H1 (cell line): ENCODE measurements at regions not wholly inside any gene's neighbourhood (a gene's known extent, or its start where the extent isn't known, plus 50 kb on each side); places are given as distances from the start of the nearest gene placed in this dataset.

ENCODE experiments used
- CTCF ChIA-PET: fragments of 300-600 bp; sonication (Branson Sonifier 250); formaldehyde crosslinking; loops from one replicate; lab custom pipeline; 2021; ENCODE audit not compliant: partially characterized antibody; lab: Charles Lee
- POLR2A ChIA-PET: fragments of 300-600 bp; sonication (Branson Sonifier 250); formaldehyde crosslinking; loops from one replicate; lab custom pipeline; 2021; ENCODE audit warnings: inconsistent platforms; ENCODE audit not compliant: partially characterized antibody; lab: Charles Lee
- DNase-seq, 2 experiments: peaks; one replicate each; pipeline versions ENCODE4 v3.0.0 to v3.0.0-alpha.2; 2010 to 2022; ENCODE audit warnings: low spot score in 2 of 2, low read depth in 1 of 2, mixed read lengths in 1 of 2
- FAIRE-seq: peaks from 2 replicates; lab custom pipeline; 2011; peaks lifted over from hg19 to GRCh38; lab: Jason Lieb, UNC
- H2AFZ ChIP-seq: 2 replicates; pipeline ENCODE4 v1.8.1; 2012; ENCODE audit warnings: low read length, inconsistent platforms
- H2AK5ac ChIP-seq: 2 replicates; pipeline ENCODE4 v1.6.1; 2013; ENCODE audit warnings: low read depth, low read length
- H2BK120ac ChIP-seq: replicated peaks from 2 replicates; pipeline ENCODE3; 2013; ENCODE audit warnings: low read depth, low read length, inconsistent platforms
- H2BK12ac ChIP-seq: 2 replicates; pipeline ENCODE4 v1.6.1; 2013; ENCODE audit warnings: low read depth, low read length
- H2BK15ac ChIP-seq: 2 replicates; pipeline ENCODE4 v1.6.1; 2013; ENCODE audit warnings: low read length
- H2BK20ac ChIP-seq: 2 replicates; pipeline ENCODE4 v1.6.1; 2013; ENCODE audit warnings: low read length
- H2BK5ac ChIP-seq: 2 replicates; pipeline ENCODE4 v1.6.1; 2013; ENCODE audit warnings: low read depth, low read length
- H3K14ac ChIP-seq: 2 replicates; pipeline ENCODE4 v1.6.1; 2013; ENCODE audit warnings: inconsistent platforms; ENCODE audit not compliant: insufficient read length
- H3K18ac ChIP-seq: 2 replicates; pipeline ENCODE4 v1.6.1; 2013; ENCODE audit warnings: low read length; ENCODE audit errors: extremely low read depth
- H3K23ac ChIP-seq: 2 replicates; pipeline ENCODE4 v1.6.1; 2013; ENCODE audit warnings: inconsistent platforms; ENCODE audit not compliant: insufficient read length
- H3K23me2 ChIP-seq: 2 replicates; pipeline ENCODE4 v1.6.1; 2013; ENCODE audit warnings: low read depth, low read length
- H3K27ac ChIP-seq: 2 replicates; pipeline ENCODE4 v1.6.1; 2011; ENCODE audit warnings: low read depth, low read length, inconsistent platforms
- H3K27me3 ChIP-seq, 4 experiments: replicated peaks in 1 of 4; 1 replicate in 1 of 4; 2 replicates in 3 of 4; pipeline versions ENCODE4 v1.6.1 to v1.8.1; 2011 to 2013; ENCODE audit warnings: low read length in 3 of 4, mild to moderate bottlenecking in 3 of 4, inconsistent platforms in 2 of 4, mixed read lengths in 2 of 4, moderate library complexity in 1 of 4; ENCODE audit not compliant: control insufficient read depth in 3 of 4, insufficient read depth in 3 of 4; ENCODE audit errors: extremely low read depth in 1 of 4
- H3K36me3 ChIP-seq, 4 experiments: 2 replicates each; pipeline versions ENCODE4 v1.6.1 to v1.8.1; 2011 to 2013; ENCODE audit warnings: mild to moderate bottlenecking in 4 of 4, low read length in 3 of 4, moderate library complexity in 2 of 4, control low read depth in 1 of 4, inconsistent platforms in 1 of 4; ENCODE audit not compliant: insufficient read depth in 4 of 4, control insufficient read depth in 2 of 4
- H3K4ac ChIP-seq: replicated peaks from 2 replicates; pipeline ENCODE3; 2013; ENCODE audit warnings: low read length, low read depth, mixed read lengths, inconsistent platforms; ENCODE audit not compliant: insufficient read length
- H3K4me1 ChIP-seq, 4 experiments: replicated peaks in 1 of 4; 1 replicate in 1 of 4; 2 replicates in 3 of 4; pipeline versions ENCODE4 v1.6.1 to v1.8.1; 2011 to 2013; ENCODE audit warnings: low read length in 3 of 4, inconsistent platforms in 2 of 4, mixed read lengths in 1 of 4; ENCODE audit not compliant: insufficient read depth in 4 of 4, control insufficient read depth in 3 of 4
- H3K4me2 ChIP-seq, 2 experiments: 2 replicates each; pipeline versions ENCODE4 v1.6.1 to v1.8.1; 2011 to 2013; ENCODE audit warnings: low read depth in 2 of 2, low read length in 2 of 2, control low read depth in 1 of 2, inconsistent platforms in 1 of 2, mild to moderate bottlenecking in 1 of 2; ENCODE audit not compliant: insufficient read depth in 1 of 2
- H3K4me3 ChIP-seq, 4 experiments: fragments of 200-600, 300-600 bp in 1 of 4; sonication (generic), shearing (Covaris generic), sonication (Bioruptor Twin) in 1 of 4; 2 replicates each; pipeline versions ENCODE4 v1.5.1 to v1.8.1; 2011 to 2016; ENCODE audit warnings: low read length in 4 of 4, low read depth in 3 of 4, control low read depth in 2 of 4, inconsistent platforms in 2 of 4, mild to moderate bottlenecking in 2 of 4, mixed read lengths in 1 of 4, moderate library complexity in 1 of 4; ENCODE audit not compliant: insufficient read depth in 2 of 4; ENCODE audit errors: extremely low read depth in 1 of 4
- H3K56ac ChIP-seq: replicated peaks from 2 replicates; pipeline ENCODE3; 2013; ENCODE audit warnings: low read depth, mild to moderate bottlenecking, mixed read lengths, low read length, inconsistent platforms; ENCODE audit not compliant: insufficient read length
- H3K79me1 ChIP-seq: 2 replicates; pipeline ENCODE4 v1.6.1; 2013; ENCODE audit warnings: low read depth, low read length, control low read depth
- H3K79me2 ChIP-seq, 2 experiments: 2 replicates each; pipeline versions ENCODE4 v1.6.1 to v1.8.1; 2012 to 2013; ENCODE audit warnings: low read length in 2 of 2, mild to moderate bottlenecking in 2 of 2, inconsistent platforms in 1 of 2; ENCODE audit not compliant: insufficient read depth in 2 of 2, control insufficient read depth in 1 of 2
- H3K9ac ChIP-seq, 4 experiments: replicated peaks in 1 of 4; 1 replicate in 1 of 4; 2 replicates in 3 of 4; pipeline versions ENCODE4 v1.6.1 to v1.8.1; 2011 to 2013; ENCODE audit warnings: low read depth in 3 of 4, low read length in 3 of 4, control low read depth in 2 of 4, mild to moderate bottlenecking in 2 of 4, moderate library complexity in 2 of 4, inconsistent platforms in 1 of 4; ENCODE audit errors: extremely low read depth in 1 of 4
- H3K9me3 ChIP-seq, 2 experiments: 2 replicates each; pipeline versions ENCODE4 v1.6.1 to v1.8.1; 2012 to 2013; ENCODE audit warnings: mild to moderate bottlenecking in 2 of 2, moderate library complexity in 2 of 2, control low read depth in 1 of 2, inconsistent platforms in 1 of 2, low read depth in 1 of 2, low read length in 1 of 2, mixed read lengths in 1 of 2; ENCODE audit not compliant: insufficient read depth in 2 of 2
- H4K20me1 ChIP-seq, 2 experiments: replicated peaks in 1 of 2; 2 replicates each; pipeline versions ENCODE3 to v1.8.1; 2011 to 2013; ENCODE audit warnings: inconsistent platforms in 2 of 2, low read length in 2 of 2, mild to moderate bottlenecking in 1 of 2; ENCODE audit not compliant: insufficient read depth in 2 of 2, control insufficient read depth in 1 of 2
- H4K5ac ChIP-seq: 2 replicates; pipeline ENCODE4 v1.6.1; 2013; ENCODE audit warnings: low read length, low read depth, mixed read lengths, inconsistent platforms; ENCODE audit not compliant: insufficient read length
- H4K8ac ChIP-seq: 2 replicates; pipeline ENCODE4 v1.8.0; 2013; ENCODE audit warnings: mild to moderate bottlenecking, moderate library complexity, low read length, inconsistent platforms; ENCODE audit not compliant: insufficient read depth; ENCODE audit errors: extremely low read depth
- H4K91ac ChIP-seq: replicated peaks from 2 replicates; pipeline ENCODE3; 2013; ENCODE audit warnings: low read length, mixed read lengths, inconsistent platforms; ENCODE audit not compliant: insufficient read length
- BACH1 ChIP-seq: IDR thresholded peaks from 2 replicates; pipeline ENCODE4 v1.6.1; 2012; ENCODE audit warnings: low read length, improper control_type of control experiment
- BCL11A ChIP-seq, 2 experiments: IDR thresholded peaks; one replicate each; pipeline ENCODE4 v1.6.1; 2011; ENCODE audit warnings: low read depth in 2 of 2, low read length in 2 of 2, mild to moderate bottlenecking in 2 of 2
- HDAC6 ChIP-seq: IDR thresholded peaks from one replicate; pipeline ENCODE4 v1.7.1; 2012; ENCODE audit warnings: low read depth, mild to moderate bottlenecking, inconsistent platforms, low read length, moderate library complexity
- SIRT6 ChIP-seq: IDR thresholded peaks from one replicate; pipeline ENCODE4 v1.7.1; 2012; ENCODE audit warnings: low read length, inconsistent platforms
- SIX5 ChIP-seq: IDR thresholded peaks from 2 replicates; pipeline ENCODE4 v1.6.1; 2011; ENCODE audit warnings: mild to moderate bottlenecking, low read depth, low read length
- WGBS, 2 experiments: shearing (Covaris generic) in 1 of 2; methylation state at CpG; one replicate each; pipeline versions ENCODE4 v1.1.6 to v1.1.7; 2013 to 2015; ENCODE audit warnings: low lambda C conversion rate in 2 of 2, mixed read lengths in 2 of 2, inconsistent platforms in 1 of 2, low coverage in 1 of 2, missing lambda C conversion rate in 1 of 2; ENCODE audit not compliant: insufficient replicate concordance in 2 of 2, insufficient coverage in 1 of 2, insufficient read length in 1 of 2; ENCODE audit errors: extremely low coverage in 1 of 2, missing lambda C conversion rate in 1 of 2; 5-methylcytosine and 5-hydroxymethylcytosine counted together

GRCh38 chr5:87608385-87608784, 195.7 kb upstream of the CCNH start:
- H3K56ac ChIP-seq: no peak overlapping the region
- POLR2A ChIA-PET: no interaction called here
- no peaks in the 10 kb centered on the region for H3K9me3 ChIP-seq
- no peaks in the 10 kb centered on the region for H3K23me2 ChIP-seq
- no peak overlapping the region for H4K91ac ChIP-seq
- no peak overlapping the region for H2AFZ ChIP-seq
- FAIRE-seq (no peak), DNase-seq (no peak)
- H3K4ac ChIP-seq: no peak overlapping the region
- H2BK5ac ChIP-seq: no peak overlapping the region
- H3K36me3 ChIP-seq: no peaks in the 10 kb centered on the region
- H2BK120ac ChIP-seq: no peak overlapping the region
- H3K4me1 ChIP-seq: no peaks in the 10 kb centered on the region
- no peak overlapping the region for H2BK15ac ChIP-seq
- H3K23ac ChIP-seq: no peak overlapping the region
- H4K8ac ChIP-seq: no peak overlapping the region
- H4K20me1 ChIP-seq: no peaks in the 10 kb centered on the region
- no peak overlapping the region for H3K9ac ChIP-seq
- H3K27ac ChIP-seq: no peak overlapping the region
- H4K5ac ChIP-seq: no peak overlapping the region
- 100% methylated on average over 1 of the region's 1 CpG; no CpG with 5 or more reads in 1 of the 2 experiments for WGBS, 2 experiments
- H3K27me3 ChIP-seq: no peaks in the 10 kb centered on the region
- H2BK12ac ChIP-seq: no peak overlapping the region
- no peaks in the 10 kb centered on the region for H3K79me2 ChIP-seq
- no peak overlapping the region for H3K14ac ChIP-seq
- no peak overlapping the region for H3K4me2 ChIP-seq
- H3K79me1 ChIP-seq: no peaks in the 10 kb centered on the region
- H2AK5ac ChIP-seq: no peak overlapping the region
- CTCF ChIA-PET: interaction anchor here (0.9 to 1.4 kb wide), 2 partner anchors 11 to 45 kb away, joined by 3 read pairs; no protein-coding TSS in a partner anchor
- H3K18ac ChIP-seq: no peak overlapping the region
- no peak overlapping the region for H3K4me3 ChIP-seq
- H2BK20ac ChIP-seq: no peak overlapping the region
- no peak for TF ChIP-seq BACH1
- TF ChIP-seq SIX5: no peak
- no peak for TF ChIP-seq HDAC6
- TF ChIP-seq BCL11A (IDR thresholded peaks at IDR 0.05; ENCODE audit: low read depth in 2 of 2, low read length in 2 of 2): no peak
- no peak for TF ChIP-seq SIRT6
